WTC11 (cell line): ENCODE measurements at regions not wholly inside any gene's neighbourhood (a gene's known extent, or its start where the extent isn't known, plus 50 kb on each side); places are given as distances from the start of the nearest gene placed in this dataset.
"Not testable (repeated sequence)": the region's sequence is repeated elsewhere in the genome, so short reads cannot be mapped to it uniquely, and the experiment has no call there.

Experiments
- ATAC-seq: fragments of 200-7000 bp; cut with Tn5 transposase; 2 replicates; pipeline ENCODE4 v1.10.0; 2021; ENCODE audit warnings: mild to moderate bottlenecking, moderate library complexity
- CTCF ChIA-PET: fragments of 300-600 bp; sonication (Branson Sonifier 250); formaldehyde crosslinking; loops from one replicate; lab custom pipeline; 2021; ENCODE audit warnings: antibody characterized with exemption; lab: Charles Lee
- POLR2A ChIA-PET: fragments of 350-600 bp; sonication (Branson Sonifier 250); formaldehyde crosslinking; loops from one replicate; lab custom pipeline; 2021; ENCODE audit warnings: antibody characterized with exemption; lab: Charles Lee
- DNase-seq: peaks from one replicate; pipeline ENCODE4 v3.0.0; 2021; ENCODE audit warnings: low spot score
- H3K27ac Mint-ChIP-seq: 2 replicates; pipeline ENCODE4 v1.8.0; 2021; ENCODE audit warnings: mixed read lengths
- H3K27me3 Mint-ChIP-seq: 2 replicates; pipeline ENCODE4 v1.8.0; 2021; ENCODE audit warnings: low read depth, mild to moderate bottlenecking, moderate library complexity, mixed read lengths
- H3K36me3 Mint-ChIP-seq: 2 replicates; pipeline ENCODE4 v1.8.0; 2021; ENCODE audit warnings: mixed read lengths
- H3K4me1 Mint-ChIP-seq: 2 replicates; pipeline ENCODE4 v1.8.0; 2022; ENCODE audit warnings: mixed read lengths
- H3K4me3 Mint-ChIP-seq: 2 replicates; pipeline ENCODE4 v1.8.0; 2021; ENCODE audit warnings: mild to moderate bottlenecking, moderate library complexity, mixed read lengths
- H3K9me3 Mint-ChIP-seq: 2 replicates; pipeline ENCODE4 v1.8.0; 2021; ENCODE audit warnings: mixed read lengths

DNA sequence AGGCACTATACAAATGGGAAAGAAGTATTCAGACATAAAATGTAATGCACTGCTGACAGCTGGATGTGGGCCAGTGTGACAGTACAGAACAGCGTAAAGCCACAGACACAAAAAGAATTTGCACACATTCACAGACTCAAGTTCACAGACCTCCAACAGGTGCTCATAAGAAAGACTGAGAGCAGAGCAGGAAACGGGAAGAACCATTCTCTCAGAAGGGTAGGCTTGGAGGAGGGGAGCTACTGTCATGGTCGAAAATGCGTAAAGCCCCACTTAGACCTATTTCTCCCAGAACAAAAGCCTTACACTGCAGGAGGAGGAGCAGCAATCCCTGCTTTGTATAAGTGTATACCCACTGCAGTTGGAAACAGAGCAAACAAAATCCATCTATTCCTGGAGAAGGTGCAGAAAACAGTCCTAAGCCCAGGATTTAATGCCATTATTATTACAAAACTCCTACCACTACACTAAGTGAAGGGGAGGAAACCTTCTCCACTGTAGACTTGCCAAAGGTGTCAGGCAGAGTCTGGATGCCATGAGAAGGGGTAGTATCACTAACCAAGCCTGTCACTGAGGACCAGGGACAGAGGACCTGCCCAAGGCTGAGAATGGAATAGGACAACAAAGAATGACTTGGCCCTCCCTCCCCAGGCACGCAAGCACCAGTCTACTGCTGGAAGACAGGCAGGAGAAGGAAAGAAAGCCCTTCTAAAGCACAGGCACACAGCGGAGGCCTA, 103.0 kb upstream of the FAM25C start:
- H3K27ac Mint-ChIP-seq, H3K36me3 Mint-ChIP-seq, POLR2A ChIA-PET, H3K4me3 Mint-ChIP-seq, H3K27me3 Mint-ChIP-seq, DNase-seq, H3K4me1 Mint-ChIP-seq, CTCF ChIA-PET, H3K9me3 Mint-ChIP-seq: not testable (repeated sequence)
- peak; percentile 88 for ATAC-seq

GRCh38 chr10:48098854-48099253, 99.3 kb upstream of the FAM25C start:
- H3K4me3 Mint-ChIP-seq, H3K4me1 Mint-ChIP-seq, CTCF ChIA-PET, H3K27me3 Mint-ChIP-seq, ATAC-seq, H3K36me3 Mint-ChIP-seq, POLR2A ChIA-PET, DNase-seq, H3K27ac Mint-ChIP-seq, H3K9me3 Mint-ChIP-seq: not testable (repeated sequence)

DNA sequence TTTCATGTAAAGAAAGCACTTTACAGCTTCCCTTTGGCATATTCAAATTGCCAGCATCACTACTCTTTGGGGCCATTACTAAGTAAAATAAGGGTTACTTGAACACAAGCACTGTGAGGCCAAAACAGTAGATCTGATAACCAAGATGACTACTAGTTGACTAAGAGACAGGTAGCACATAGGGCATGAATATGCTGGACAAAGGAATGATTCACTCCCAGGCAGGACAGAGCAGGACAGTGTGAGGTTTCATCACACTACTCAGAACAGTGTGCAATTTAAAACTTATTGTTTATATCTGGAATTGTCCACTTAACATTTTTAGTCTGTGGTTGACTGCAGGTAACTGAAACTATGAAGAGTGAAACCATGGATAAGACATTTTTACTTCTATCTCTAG, 91.1 kb upstream of the FAM25C start:
- CTCF ChIA-PET, H3K4me3 Mint-ChIP-seq, H3K36me3 Mint-ChIP-seq, DNase-seq, ATAC-seq, POLR2A ChIA-PET, H3K27ac Mint-ChIP-seq, H3K9me3 Mint-ChIP-seq, H3K4me1 Mint-ChIP-seq, H3K27me3 Mint-ChIP-seq: not testable (repeated sequence)

GRCh38 chr10:48088087-48088486, 88.5 kb upstream of the FAM25C start:
- DNase-seq, CTCF ChIA-PET, H3K27me3 Mint-ChIP-seq, ATAC-seq, H3K4me1 Mint-ChIP-seq, H3K36me3 Mint-ChIP-seq, POLR2A ChIA-PET, H3K27ac Mint-ChIP-seq, H3K9me3 Mint-ChIP-seq, H3K4me3 Mint-ChIP-seq: not testable (repeated sequence)

DNA sequence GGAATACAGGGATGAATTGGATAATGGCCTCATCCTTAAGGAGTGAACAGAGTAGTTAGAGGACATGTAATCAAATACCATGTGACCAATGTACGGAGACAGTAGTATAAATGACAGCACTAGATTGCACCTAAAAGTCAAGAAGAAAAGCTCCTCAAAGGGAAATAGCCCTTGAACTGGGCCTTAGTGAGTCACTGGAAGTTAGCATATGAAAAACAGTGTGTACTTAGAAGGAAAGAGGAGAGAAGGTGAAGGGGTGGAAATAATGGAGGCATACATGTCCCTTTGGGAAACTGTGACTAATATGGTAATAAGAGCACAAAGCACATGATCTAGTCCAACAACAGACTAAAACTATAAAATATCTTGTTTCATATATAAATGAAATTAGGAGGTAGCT, 84.9 kb upstream of the FAM25C start:
- H3K4me3 Mint-ChIP-seq, H3K36me3 Mint-ChIP-seq, DNase-seq, H3K4me1 Mint-ChIP-seq, CTCF ChIA-PET, H3K27me3 Mint-ChIP-seq, H3K27ac Mint-ChIP-seq, H3K9me3 Mint-ChIP-seq, POLR2A ChIA-PET: not testable (repeated sequence)
- peak; percentile 53; the same call in 1 of the 2 replicates for ATAC-seq

GRCh38 chr10:48071228-48071627, 71.6 kb upstream of the FAM25C start:
- H3K4me1 Mint-ChIP-seq, ATAC-seq, H3K36me3 Mint-ChIP-seq, H3K9me3 Mint-ChIP-seq, H3K27ac Mint-ChIP-seq, CTCF ChIA-PET, H3K27me3 Mint-ChIP-seq, H3K4me3 Mint-ChIP-seq, POLR2A ChIA-PET, DNase-seq: not testable (repeated sequence)

- H3K4me1 Mint-ChIP-seq, H3K9me3 Mint-ChIP-seq, H3K27me3 Mint-ChIP-seq, DNase-seq, POLR2A ChIA-PET, H3K36me3 Mint-ChIP-seq, H3K4me3 Mint-ChIP-seq, H3K27ac Mint-ChIP-seq, CTCF ChIA-PET: not testable (repeated sequence)
- peak; percentile 99 for ATAC-seq
These were observed 64.5 kb upstream of the FAM25C start for GRCh38 chr10:48063944-48064625.

DNA sequence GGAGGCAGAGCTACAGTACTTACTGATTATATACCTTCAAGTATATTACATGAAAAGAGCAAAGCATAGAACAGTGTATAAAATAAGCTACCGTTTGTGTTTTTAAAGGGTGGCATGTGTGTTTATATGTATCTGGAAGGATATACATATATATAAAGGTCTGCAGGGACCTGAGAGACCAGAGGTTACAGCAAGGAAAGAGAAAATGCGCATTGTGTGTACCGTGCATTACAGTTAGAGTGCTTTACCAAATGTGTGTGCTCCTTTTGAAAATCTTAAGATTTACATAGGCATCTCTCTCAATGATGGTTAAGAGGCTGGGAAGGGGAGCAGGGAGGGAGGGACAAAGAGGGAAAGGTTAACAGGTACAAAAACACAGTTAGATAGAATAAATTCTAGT, 55.8 kb upstream of the FAM25C start:
- H3K4me3 Mint-ChIP-seq, CTCF ChIA-PET, H3K36me3 Mint-ChIP-seq, H3K4me1 Mint-ChIP-seq, DNase-seq, H3K27me3 Mint-ChIP-seq, ATAC-seq, H3K9me3 Mint-ChIP-seq, POLR2A ChIA-PET, H3K27ac Mint-ChIP-seq: not testable (repeated sequence)
